PFSK-1 (cell line): ENCODE measurements at regions not wholly inside any gene's neighbourhood (a gene's known extent, or its start where the extent isn't known, plus 50 kb on each side); places are given as distances from the start of the nearest gene placed in this dataset.

Experiments used
- FOXP2 ChIP-seq: optimal IDR thresholded peaks from 2 replicates; pipeline ENCODE3; 2011; ENCODE audit warnings: borderline replicate concordance, control low read depth, inconsistent platforms; ENCODE audit not compliant: insufficient read depth; ENCODE audit errors: extremely low read length, extremely low read depth
- POLR2AphosphoS5 ChIP-seq: IDR thresholded peaks from 2 replicates; pipeline ENCODE4 v1.6.1; 2012; ENCODE audit warnings: low read depth, mild to moderate bottlenecking, control low read depth, low read length, moderate library complexity
- SIN3A ChIP-seq: IDR thresholded peaks from 2 replicates; pipeline ENCODE4 v1.6.1; 2012; ENCODE audit warnings: mild to moderate bottlenecking, low read length, moderate library complexity, borderline replicate concordance; ENCODE audit not compliant: insufficient read depth
- TAF1 ChIP-seq: IDR thresholded peaks from 2 replicates; pipeline ENCODE4 v1.6.1; 2012; ENCODE audit warnings: low read length, control low read depth, borderline replicate concordance; ENCODE audit not compliant: insufficient read depth
- TF ChIP-seq, protein P1 (sequence below), 2 experiments: IDR thresholded peaks; 2 replicates each; pipeline versions ENCODE4 v1.6.1 to v1.8.0; 2011 to 2012; ENCODE audit warnings: low read depth in 2 of 2, low read length in 2 of 2, control low read depth in 1 of 2, inconsistent platforms in 1 of 2, mild to moderate bottlenecking in 1 of 2, moderate library complexity in 1 of 2; ENCODE audit not compliant: insufficient read depth in 1 of 2

DNA sequence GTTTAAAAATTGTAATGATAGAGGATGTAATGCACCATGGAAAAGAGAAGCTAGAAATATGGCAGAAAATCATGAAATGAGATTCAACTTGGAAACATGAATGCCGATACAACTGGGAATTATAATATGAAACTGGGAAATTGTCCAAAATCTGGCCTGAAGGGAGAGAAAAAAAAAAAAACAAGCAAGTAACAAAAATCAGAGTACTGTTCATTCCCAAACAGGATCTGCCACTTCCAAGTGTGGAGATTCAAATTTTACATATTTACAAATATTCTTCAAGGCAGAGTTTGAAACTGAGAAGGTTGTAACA, 56.6 kb upstream of the MOCS2 start:
- no peak for TF ChIP-seq POLR2AphosphoS5
- no peak for TF ChIP-seq TAF1
- no peak for TF ChIP-seq SIN3A
- TF ChIP-seq, protein P1, sequence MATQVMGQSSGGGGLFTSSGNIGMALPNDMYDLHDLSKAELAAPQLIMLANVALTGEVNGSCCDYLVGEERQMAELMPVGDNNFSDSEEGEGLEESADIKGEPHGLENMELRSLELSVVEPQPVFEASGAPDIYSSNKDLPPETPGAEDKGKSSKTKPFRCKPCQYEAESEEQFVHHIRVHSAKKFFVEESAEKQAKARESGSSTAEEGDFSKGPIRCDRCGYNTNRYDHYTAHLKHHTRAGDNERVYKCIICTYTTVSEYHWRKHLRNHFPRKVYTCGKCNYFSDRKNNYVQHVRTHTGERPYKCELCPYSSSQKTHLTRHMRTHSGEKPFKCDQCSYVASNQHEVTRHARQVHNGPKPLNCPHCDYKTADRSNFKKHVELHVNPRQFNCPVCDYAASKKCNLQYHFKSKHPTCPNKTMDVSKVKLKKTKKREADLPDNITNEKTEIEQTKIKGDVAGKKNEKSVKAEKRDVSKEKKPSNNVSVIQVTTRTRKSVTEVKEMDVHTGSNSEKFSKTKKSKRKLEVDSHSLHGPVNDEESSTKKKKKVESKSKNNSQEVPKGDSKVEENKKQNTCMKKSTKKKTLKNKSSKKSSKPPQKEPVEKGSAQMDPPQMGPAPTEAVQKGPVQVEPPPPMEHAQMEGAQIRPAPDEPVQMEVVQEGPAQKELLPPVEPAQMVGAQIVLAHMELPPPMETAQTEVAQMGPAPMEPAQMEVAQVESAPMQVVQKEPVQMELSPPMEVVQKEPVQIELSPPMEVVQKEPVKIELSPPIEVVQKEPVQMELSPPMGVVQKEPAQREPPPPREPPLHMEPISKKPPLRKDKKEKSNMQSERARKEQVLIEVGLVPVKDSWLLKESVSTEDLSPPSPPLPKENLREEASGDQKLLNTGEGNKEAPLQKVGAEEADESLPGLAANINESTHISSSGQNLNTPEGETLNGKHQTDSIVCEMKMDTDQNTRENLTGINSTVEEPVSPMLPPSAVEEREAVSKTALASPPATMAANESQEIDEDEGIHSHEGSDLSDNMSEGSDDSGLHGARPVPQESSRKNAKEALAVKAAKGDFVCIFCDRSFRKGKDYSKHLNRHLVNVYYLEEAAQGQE (IDR thresholded peaks at IDR 0.05; ENCODE audit: insufficient read depth in 1 of 2, low read depth in 2 of 2, low read length in 2 of 2): no peak
- no peak for TF ChIP-seq FOXP2
